Left forelimb (tissue), 1 donor: ENCODE measurements at regions not wholly inside any gene's neighbourhood (a gene's known extent, or its start where the extent isn't known, plus 50 kb on each side); places are given as distances from the start of the nearest gene placed in this dataset.
"Not testable (repeated sequence)": the region's sequence is repeated elsewhere in the genome, so short reads cannot be mapped to it uniquely, and the experiment has no call there.

Experiments
- DNase-seq: peaks from one replicate; pipeline ENCODE4 v3.0.0-alpha.2; 2018; ENCODE audit warnings: low spot score

- no peak for DNase-seq
Observed at GRCh38 chr21:14903172-14903865, 161.5 kb downstream of the NRIP1 start.

- DNase-seq = no peak
Observed at GRCh38 chr21:14901482-14901958, 163.3 kb downstream of the NRIP1 start.

- DNase-seq = no peak
Observed at GRCh38 chr21:14900611-14901010, 164.2 kb downstream of the NRIP1 start.

GRCh38 chr21:14900058-14900457 is 164.7 kb downstream of the NRIP1 start:
- DNase-seq = no peak

GRCh38 chr21:14895792-14896191 is 169.0 kb downstream of the NRIP1 start:
- DNase-seq = no peak

- DNase-seq = no peak
Observed at GRCh38 chr21:14890141-14890540, 174.7 kb downstream of the NRIP1 start.

GRCh38 chr21:14889080-14889810 is 175.6 kb downstream of the NRIP1 start:
- no peak for DNase-seq

- no peak for DNase-seq
Observed at GRCh38 chr21:14888202-14888601, 176.6 kb downstream of the NRIP1 start.

- no peak for DNase-seq
Observed at GRCh38 chr21:14886001-14886400, 178.8 kb downstream of the NRIP1 start.

GRCh38 chr21:14883351-14883750 is 181.4 kb downstream of the NRIP1 start:
- DNase-seq = no peak

GRCh38 chr21:14882545-14882944 is 182.3 kb downstream of the NRIP1 start:
- not testable (repeated sequence) for DNase-seq

GRCh38 chr21:14881863-14882499 is 182.8 kb downstream of the NRIP1 start:
- DNase-seq = no peak

GRCh38 chr21:14880922-14881321 is 183.9 kb downstream of the NRIP1 start:
- no peak for DNase-seq

- no peak for DNase-seq
Observed at GRCh38 chr21:14879458-14879857, 185.3 kb downstream of the NRIP1 start.

- DNase-seq = no peak
Observed at GRCh38 chr21:14878971-14879370, 185.8 kb downstream of the NRIP1 start.

- DNase-seq = no peak
Observed at GRCh38 chr21:14877581-14878228, 187.1 kb downstream of the NRIP1 start.

- DNase-seq = no peak
Observed at GRCh38 chr21:14876524-14876840, 188.3 kb downstream of the NRIP1 start.

GRCh38 chr21:14875704-14876523 is 188.9 kb downstream of the NRIP1 start:
- DNase-seq = no peak

- DNase-seq = no peak
Observed at GRCh38 chr21:14875186-14875585, 189.6 kb downstream of the NRIP1 start.

- no peak for DNase-seq
Observed at GRCh38 chr21:14874379-14874778, 190.4 kb downstream of the NRIP1 start.

- DNase-seq = no peak
Observed at GRCh38 chr21:14871861-14872260, 192.9 kb downstream of the NRIP1 start.

GRCh38 chr21:14870853-14871149 is 194.0 kb downstream of the NRIP1 start:
- DNase-seq = no peak
